ENCODE measurements at regions not wholly inside any gene's neighbourhood (a gene's known extent, or its start where the extent isn't known, plus 50 kb on each side); places are given as distances from the start of the nearest gene placed in this dataset.
"Not testable (repeated sequence)": the region's sequence is repeated elsewhere in the genome, so short reads cannot be mapped to it uniquely, and the experiment has no call there.

GRCh38 chr17:20947708-20948107, 95.1 kb downstream of the USP22 start:
- TF ChIP-seq CTCF (conservative IDR thresholded peaks at IDR 0.05; ENCODE audit: low read depth, low read length); EZH2 (IDR thresholded peaks at IDR 0.05; ENCODE audit: low read length, unreplicated experiment); EZH2phosphoT487 (IDR thresholded peaks at IDR 0.05; ENCODE audit: borderline replicate concordance, low read length): not testable (repeated sequence)
